ENCODE measurements at regions not wholly inside any gene's neighbourhood (a gene's known extent, or its start where the extent isn't known, plus 50 kb on each side); places are given as distances from the start of the nearest gene placed in this dataset.

DNA sequence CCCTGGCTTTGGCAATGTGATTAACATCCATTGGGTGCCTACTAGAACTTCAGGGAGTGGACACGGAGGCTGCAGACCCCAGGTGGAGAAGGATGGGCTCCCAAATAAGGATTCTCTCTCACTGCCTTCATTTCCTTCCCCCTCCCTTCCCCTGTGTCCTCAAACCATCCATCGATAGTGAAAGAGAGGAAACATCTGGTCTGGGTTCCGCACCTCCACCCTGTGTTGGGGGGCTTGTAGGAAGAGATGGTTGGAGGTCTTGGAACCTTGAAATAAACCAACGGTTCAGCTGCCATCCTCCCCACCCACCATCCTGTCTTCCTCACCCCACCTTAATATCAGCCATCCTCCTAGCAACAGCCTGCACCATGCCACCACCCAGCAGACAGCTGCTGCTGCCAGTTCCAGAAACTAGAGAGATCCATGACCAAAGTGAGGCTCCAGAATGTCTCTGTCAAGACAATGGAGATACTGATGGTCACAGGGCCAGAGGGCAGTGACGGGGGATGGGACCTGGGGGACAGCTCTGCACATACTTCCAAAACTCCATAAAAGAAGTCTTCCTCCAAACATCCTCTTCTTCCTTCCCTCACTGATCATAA lies 153.1 kb upstream of the CCND2 start:
- H3K9me3 Mint-ChIP-seq: peaks cover 0 to 3% (median 0%) of the 10 kb centered on the region in 7 donors
- H3K4me3 Mint-ChIP-seq: peak overlapping the region in 1 of 2 donors; percentile 41
- no peaks in the 10 kb centered on the region for H3K36me3 ChIP-seq (replicated peaks in 1 of 2; ENCODE audit: control insufficient read depth in 1 of 2, insufficient read depth in 2 of 2, low read length in 2 of 2)
- intact Hi-C loops (cut with micrococcal nuclease): no loop called here
- no peaks in the 10 kb centered on the region for H3K9me3 ChIP-seq (replicated peaks in 1 of 2; ENCODE audit: control insufficient read depth in 1 of 2, insufficient read depth in 1 of 2, low read length in 2 of 2)
- H3K4me2 ChIP-seq (replicated peaks; ENCODE audit: extremely low read depth, low read length, poor library complexity, severe bottlenecking): no peak overlapping the region
- DNase-seq: no peak
- no peak overlapping the region for H2AFZ ChIP-seq (ENCODE audit: insufficient read depth, low read depth, low read length, poor library complexity, severe bottlenecking)
- peak overlapping the region in 1 of 7 donors; percentile 3 for H3K27ac Mint-ChIP-seq
- no peak overlapping the region for H3K27ac ChIP-seq (ENCODE audit: low read depth in 1 of 2, low read length in 2 of 2)
- no CpG with 5 or more reads among the region's 5 CpGs for WGBS (ENCODE audit: insufficient coverage)
- peaks cover 4% of the 10 kb centered on the region for H4K20me1 ChIP-seq (ENCODE audit: insufficient read depth, low read length)
- peaks cover 49% of the 10 kb centered on the region for H3K4me1 Mint-ChIP-seq
- no peak overlapping the region for H3K9ac ChIP-seq (ENCODE audit: insufficient read depth, low read length, poor library complexity, severe bottlenecking)
- H3K27me3 Mint-ChIP-seq (ENCODE audit: low read depth in 3 of 3): peaks cover 26 to 38% (median 31%) of the 10 kb centered on the region in 3 donors
- peaks cover 33 to 35% of the 10 kb centered on the region in 2 donors for H3K4me1 ChIP-seq (ENCODE audit: control insufficient read depth in 1 of 2, insufficient read depth in 2 of 2, low read length in 2 of 2)
- H3K27me3 ChIP-seq (ENCODE audit: control insufficient read depth in 2 of 2, insufficient read depth in 2 of 2, low read length in 2 of 2): peaks cover 12 to 14% of the 10 kb centered on the region in 2 donors
- TF ChIP-seq, protein P1, sequence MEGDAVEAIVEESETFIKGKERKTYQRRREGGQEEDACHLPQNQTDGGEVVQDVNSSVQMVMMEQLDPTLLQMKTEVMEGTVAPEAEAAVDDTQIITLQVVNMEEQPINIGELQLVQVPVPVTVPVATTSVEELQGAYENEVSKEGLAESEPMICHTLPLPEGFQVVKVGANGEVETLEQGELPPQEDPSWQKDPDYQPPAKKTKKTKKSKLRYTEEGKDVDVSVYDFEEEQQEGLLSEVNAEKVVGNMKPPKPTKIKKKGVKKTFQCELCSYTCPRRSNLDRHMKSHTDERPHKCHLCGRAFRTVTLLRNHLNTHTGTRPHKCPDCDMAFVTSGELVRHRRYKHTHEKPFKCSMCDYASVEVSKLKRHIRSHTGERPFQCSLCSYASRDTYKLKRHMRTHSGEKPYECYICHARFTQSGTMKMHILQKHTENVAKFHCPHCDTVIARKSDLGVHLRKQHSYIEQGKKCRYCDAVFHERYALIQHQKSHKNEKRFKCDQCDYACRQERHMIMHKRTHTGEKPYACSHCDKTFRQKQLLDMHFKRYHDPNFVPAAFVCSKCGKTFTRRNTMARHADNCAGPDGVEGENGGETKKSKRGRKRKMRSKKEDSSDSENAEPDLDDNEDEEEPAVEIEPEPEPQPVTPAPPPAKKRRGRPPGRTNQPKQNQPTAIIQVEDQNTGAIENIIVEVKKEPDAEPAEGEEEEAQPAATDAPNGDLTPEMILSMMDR (IDR thresholded peaks at IDR 0.05): no peak
- H3K36me3 Mint-ChIP-seq: no peaks in the 10 kb centered on the region
- no peak overlapping the region for H3K4me3 ChIP-seq (replicated peaks in 1 of 3; ENCODE audit: low read depth in 2 of 3, low read length in 3 of 3)
- H3K79me2 ChIP-seq (ENCODE audit: insufficient read depth, low read length): no peaks in the 10 kb centered on the region

DNA sequence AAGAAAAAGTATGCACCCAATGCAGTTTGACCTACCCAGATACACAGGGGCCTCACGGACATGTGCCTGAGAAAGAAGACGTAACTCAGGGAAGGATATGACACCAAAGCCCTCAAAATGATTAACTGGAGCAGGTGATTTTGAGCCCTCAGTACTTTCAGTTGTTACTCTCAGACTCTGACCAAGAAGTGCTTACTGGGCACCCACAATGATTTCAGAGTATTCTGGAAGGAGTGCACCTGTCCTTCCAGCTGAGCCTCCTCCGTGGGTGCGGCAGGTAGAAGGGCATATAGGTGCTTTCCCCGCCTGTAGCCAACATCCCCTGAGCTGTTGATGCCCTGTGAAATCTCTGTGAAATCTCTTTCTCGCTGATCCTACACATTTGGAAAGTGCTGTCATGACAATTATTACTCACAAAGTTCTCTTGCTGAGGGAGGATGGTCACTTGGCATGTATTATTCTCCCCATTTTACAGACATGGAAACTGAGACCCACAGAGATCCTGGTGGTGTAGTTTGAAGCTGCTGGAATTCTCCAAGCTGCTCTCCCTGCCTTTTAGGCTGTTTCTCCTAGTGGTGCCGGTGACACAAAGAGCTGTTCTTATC lies 154.3 kb upstream of the CCND2 start:
- H3K27me3 Mint-ChIP-seq (ENCODE audit: low read depth in 3 of 3): peaks cover 27 to 39% (median 32%) of the 10 kb centered on the region in 3 donors
- no peaks in the 10 kb centered on the region for H3K79me2 ChIP-seq (ENCODE audit: insufficient read depth, low read length)
- peaks cover 33 to 35% of the 10 kb centered on the region in 2 donors for H3K4me1 ChIP-seq (ENCODE audit: control insufficient read depth in 1 of 2, insufficient read depth in 2 of 2, low read length in 2 of 2)
- intact Hi-C loops (cut with micrococcal nuclease): loop anchor here in 1 of 2 donors (5.0 kb wide), 1 partner anchor 153 kb away; the partner anchor contains the start of gene CCND2
- no peak overlapping the region for H3K4me2 ChIP-seq (replicated peaks; ENCODE audit: extremely low read depth, low read length, poor library complexity, severe bottlenecking)
- peaks cover 0 to 3% (median 0%) of the 10 kb centered on the region in 7 donors for H3K9me3 Mint-ChIP-seq
- H3K4me1 Mint-ChIP-seq: peaks cover 54% of the 10 kb centered on the region
- no peak overlapping the region for H3K27ac ChIP-seq (ENCODE audit: low read depth in 1 of 2, low read length in 2 of 2)
- H3K4me3 ChIP-seq (replicated peaks in 1 of 3; ENCODE audit: low read depth in 2 of 3, low read length in 3 of 3): no peak overlapping the region
- H2AFZ ChIP-seq (ENCODE audit: insufficient read depth, low read depth, low read length, poor library complexity, severe bottlenecking): no peak overlapping the region
- peak in 1 of 3 donors; percentile 23 for DNase-seq
- H3K9me3 ChIP-seq (replicated peaks in 1 of 2; ENCODE audit: control insufficient read depth in 1 of 2, insufficient read depth in 1 of 2, low read length in 2 of 2): no peaks in the 10 kb centered on the region
- 49% methylated on average over 5 of the region's 7 CpGs for WGBS (ENCODE audit: insufficient coverage)
- H3K4me3 Mint-ChIP-seq: peak overlapping the region in 1 of 2 donors; percentile 44
- H3K36me3 ChIP-seq (replicated peaks in 1 of 2; ENCODE audit: control insufficient read depth in 1 of 2, insufficient read depth in 2 of 2, low read length in 2 of 2): no peaks in the 10 kb centered on the region
- peaks cover 4% of the 10 kb centered on the region for H4K20me1 ChIP-seq (ENCODE audit: insufficient read depth, low read length)
- H3K27ac Mint-ChIP-seq: peak overlapping the region in 2 of 7 donors; percentile 11 to 24
- H3K9ac ChIP-seq (ENCODE audit: insufficient read depth, low read length, poor library complexity, severe bottlenecking): no peak overlapping the region
- TF ChIP-seq, protein P1 (IDR thresholded peaks at IDR 0.05): no peak
- peaks cover 12 to 14% of the 10 kb centered on the region in 2 donors for H3K27me3 ChIP-seq (ENCODE audit: control insufficient read depth in 2 of 2, insufficient read depth in 2 of 2, low read length in 2 of 2)
- H3K36me3 Mint-ChIP-seq: no peaks in the 10 kb centered on the region
